ENCODE measurements at regions not wholly inside any gene's neighbourhood (a gene's known extent, or its start where the extent isn't known, plus 50 kb on each side); places are given as distances from the start of the nearest gene placed in this dataset.
"Not testable (repeated sequence)": the region's sequence is repeated elsewhere in the genome, so short reads cannot be mapped to it uniquely, and the experiment has no call there.

DNA sequence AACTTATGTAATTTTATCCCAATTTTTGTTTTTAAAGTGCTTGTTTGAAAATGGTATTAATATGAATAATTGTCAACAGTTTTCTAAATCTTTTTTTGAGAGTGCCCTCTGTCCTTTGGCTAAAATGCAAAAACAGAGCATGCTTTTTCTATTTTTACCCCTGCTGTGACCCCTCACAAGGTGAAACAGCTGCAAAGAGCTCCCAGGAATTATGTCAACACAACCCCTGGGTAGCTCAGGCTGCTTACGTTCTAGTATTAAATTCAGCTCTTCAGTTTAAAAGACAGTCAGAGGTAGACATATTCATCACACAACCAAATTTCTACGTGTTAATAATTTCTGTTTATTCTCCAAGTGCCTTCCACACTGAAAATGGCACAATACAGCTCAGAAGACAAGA is 367.5 kb downstream of the PRDM5 start:
- TF ChIP-seq CTCF (conservative IDR thresholded peaks at IDR 0.05; ENCODE audit: low read depth, low read length) = no peak
- no peak for DNase-seq (ENCODE audit: low read depth)
- no peak overlapping the region for H3K4me3 ChIP-seq (ENCODE audit: low read length)

DNA sequence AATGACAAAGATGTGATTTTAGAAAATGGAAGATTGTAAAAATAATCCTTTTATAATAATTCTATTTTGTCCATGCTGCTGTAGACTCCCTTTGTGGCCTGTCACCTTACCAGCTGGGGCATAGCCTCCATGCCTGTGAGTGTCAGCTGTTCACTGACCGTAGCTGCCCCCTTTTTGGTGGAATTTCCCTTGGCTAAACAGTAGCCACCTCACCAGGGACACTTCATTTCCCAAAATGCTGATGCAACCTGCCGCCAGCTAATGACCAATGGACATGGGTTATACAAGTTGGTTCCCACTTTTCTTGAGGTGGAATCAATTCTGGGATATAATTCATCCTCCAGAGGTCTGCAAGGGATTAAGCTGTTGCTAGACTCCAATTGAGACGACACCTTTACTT is 368.4 kb downstream of the PRDM5 start:
- TF ChIP-seq CTCF (conservative IDR thresholded peaks at IDR 0.05; ENCODE audit: low read depth, low read length) = no peak

DNA sequence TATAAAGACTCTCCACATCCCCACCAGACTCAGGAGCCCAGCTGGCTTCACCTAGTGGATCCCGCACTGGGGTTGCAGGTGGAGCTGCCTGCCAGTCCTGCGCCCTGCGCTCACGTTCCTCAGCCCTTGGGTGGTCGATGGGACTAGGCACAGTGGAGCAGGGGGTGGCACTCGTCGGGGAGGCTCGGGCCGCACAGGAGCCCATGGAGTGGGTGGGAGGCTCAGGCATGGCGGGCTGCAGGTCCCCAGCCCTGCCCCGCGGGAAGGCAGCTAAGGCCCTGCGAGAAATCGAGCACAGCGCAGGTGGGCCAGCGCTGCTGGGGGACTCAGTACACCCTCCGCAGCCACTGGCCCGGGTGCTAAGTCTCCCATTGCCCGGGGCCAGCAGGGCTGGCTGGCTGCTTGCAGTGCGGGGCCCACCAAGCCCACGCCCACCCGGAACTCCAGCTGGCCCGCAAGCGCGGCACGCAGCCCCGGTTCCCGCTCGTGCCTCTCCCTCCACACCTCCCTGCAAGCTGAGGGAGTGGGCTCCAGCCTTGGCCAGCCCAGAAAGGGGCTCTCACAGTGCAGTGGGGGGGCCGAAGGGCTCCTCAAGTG is 371.8 kb downstream of the PRDM5 start:
- H3K4me3 ChIP-seq (ENCODE audit: low read length); DNase-seq (ENCODE audit: low read depth): not testable (repeated sequence)

More for the DNA sequence above, 368.4 kb downstream of the PRDM5 start:
- H3K4me3 ChIP-seq (ENCODE audit: low read length) = no peak overlapping the region
- DNase-seq (ENCODE audit: low read depth) = no peak

- H3K4me3 ChIP-seq (ENCODE audit: low read length) = no peak overlapping the region
- DNase-seq (ENCODE audit: low read depth) = no peak
- TF ChIP-seq CTCF (conservative IDR thresholded peaks at IDR 0.05; ENCODE audit: low read depth, low read length) = no peak
Observed at GRCh38 chr4:120549011-120549570, 373.4 kb downstream of the PRDM5 start.

DNA sequence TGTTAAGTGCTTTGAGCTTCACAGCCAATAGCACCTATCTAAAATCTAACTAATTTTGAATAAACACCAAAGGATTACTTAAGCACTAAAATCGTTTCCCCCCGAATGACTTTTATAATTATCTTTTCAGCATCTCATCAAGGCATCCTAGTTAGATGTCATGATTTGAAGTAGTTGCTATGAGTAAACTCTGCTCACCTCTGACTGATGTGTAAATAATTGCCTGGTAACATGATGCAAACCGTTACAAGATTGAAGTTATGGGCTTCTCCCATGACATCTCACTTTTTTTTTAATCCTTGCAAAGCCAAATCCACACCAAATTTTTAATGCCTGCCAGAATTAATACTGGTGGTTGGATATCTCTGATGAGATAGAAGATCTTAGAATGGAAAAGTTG is 377.1 kb downstream of the PRDM5 start:
- no peak for TF ChIP-seq CTCF (conservative IDR thresholded peaks at IDR 0.05; ENCODE audit: low read depth, low read length)
- no peak overlapping the region for H3K4me3 ChIP-seq (ENCODE audit: low read length)
- no peak for DNase-seq (ENCODE audit: low read depth)

DNA sequence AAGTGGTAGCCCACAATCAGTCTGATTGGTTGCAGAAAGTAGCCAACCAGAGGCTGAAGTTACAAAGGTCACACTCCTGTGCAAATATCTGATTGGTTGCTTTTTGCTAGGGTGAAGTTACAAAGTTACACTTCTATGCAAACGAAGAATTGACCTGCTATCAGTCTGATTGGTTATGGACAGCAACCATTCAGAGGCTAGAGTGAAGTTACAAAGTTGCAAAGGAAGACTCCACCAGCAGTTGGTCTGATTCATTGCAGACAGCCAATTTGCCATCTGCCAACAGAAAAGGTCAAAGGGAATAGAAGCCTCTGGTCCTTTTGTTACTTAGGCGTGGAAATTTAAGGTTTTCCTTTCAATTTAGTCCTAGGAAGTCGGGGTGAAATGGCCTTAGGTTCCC is 377.7 kb downstream of the PRDM5 start:
- no peak overlapping the region for H3K4me3 ChIP-seq (ENCODE audit: low read length)
- DNase-seq (ENCODE audit: low read depth) = no peak
- TF ChIP-seq CTCF (conservative IDR thresholded peaks at IDR 0.05; ENCODE audit: low read depth, low read length) = no peak

- DNase-seq (ENCODE audit: low read depth) = no peak
- H3K4me3 ChIP-seq (ENCODE audit: low read length) = no peak overlapping the region
- TF ChIP-seq CTCF (conservative IDR thresholded peaks at IDR 0.05; ENCODE audit: low read depth, low read length) = no peak
Observed at GRCh38 chr4:120540625-120541024, 381.9 kb downstream of the PRDM5 start.

All from retinal pigment epithelial cell (primary cell).